Caco-2 (cell line): ENCODE measurements at regions not wholly inside any gene's neighbourhood (a gene's known extent, or its start where the extent isn't known, plus 50 kb on each side); places are given as distances from the start of the nearest gene placed in this dataset.

ENCODE experiments used
- BruUV-seq: library from RNA; stranded (reverse); fragments of 400-500 nt; replicated peaks from 2 replicates; lab custom pipeline; 2021; lab: Mats Ljungman, UMichigan
- CTCF ChIA-PET: fragments of 300-600 bp; sonication (Branson Sonifier 250); formaldehyde crosslinking; loops from one replicate; lab custom pipeline; 2022; ENCODE audit warnings: antibody characterized with exemption; lab: Charles Lee
- POLR2A ChIA-PET: fragments of 300-600 bp; sonication (Branson Sonifier 250); formaldehyde crosslinking; loops from one replicate; lab custom pipeline; 2022; ENCODE audit warnings: antibody characterized with exemption; lab: Charles Lee
- DNase-seq, 2 experiments: peaks; one replicate each; pipeline versions ENCODE4 v3.0.0 to v3.0.0-alpha.2; 2020 to 2022
- H3K27me3 ChIP-seq: replicated peaks from 2 replicates; pipeline ENCODE4 v1.6.0; 2011; ENCODE audit warnings: low read length; ENCODE audit not compliant: control insufficient read depth, insufficient read depth
- H3K36me3 ChIP-seq: 2 replicates; pipeline ENCODE4 v1.5.1; 2011; ENCODE audit warnings: low read length; ENCODE audit not compliant: control insufficient read depth, insufficient read depth
- H3K4me1 ChIP-seq: fragments of 250-450 bp; sonication (Bioruptor Pico); 2 replicates; pipeline ENCODE4 v1.5.1; 2020; ENCODE audit warnings: mild to moderate bottlenecking
- H3K4me3 ChIP-seq: 2 replicates; pipeline ENCODE4 v1.5.1; 2011; ENCODE audit warnings: low read depth, mild to moderate bottlenecking, control low read depth, low read length
- H3K9me3 ChIP-seq: fragments of 250-450 bp; sonication (Bioruptor Pico); 2 replicates; pipeline ENCODE4 v1.5.1; 2020; ENCODE audit warnings: mild to moderate bottlenecking, moderate library complexity
- H3K27ac Mint-ChIP-seq: one replicate; pipeline ENCODE4 v1.8.0; 2022; ENCODE audit warnings: mixed read lengths; ENCODE audit not compliant: unreplicated experiment
- H3K27me3 Mint-ChIP-seq: one replicate; pipeline ENCODE4 v1.8.0; 2022; ENCODE audit warnings: mixed read lengths; ENCODE audit not compliant: insufficient read depth, unreplicated experiment
- H3K36me3 Mint-ChIP-seq: one replicate; pipeline ENCODE4 v1.8.0; 2022; ENCODE audit warnings: mild to moderate bottlenecking, mixed read lengths; ENCODE audit not compliant: insufficient read depth, unreplicated experiment
- H3K4me1 Mint-ChIP-seq: one replicate; pipeline ENCODE4 v1.8.0; 2022; ENCODE audit warnings: low read depth, mixed read lengths; ENCODE audit not compliant: unreplicated experiment
- H3K4me3 Mint-ChIP-seq: one replicate; pipeline ENCODE4 v1.8.0; 2022; ENCODE audit warnings: mild to moderate bottlenecking, moderate library complexity, mixed read lengths; ENCODE audit not compliant: unreplicated experiment
- H3K9me3 Mint-ChIP-seq: one replicate; pipeline ENCODE4 v1.8.0; 2022; ENCODE audit warnings: mixed read lengths; ENCODE audit not compliant: unreplicated experiment
- intact Hi-C: fragments of 100-400 bp; cut with micrococcal nuclease; formaldehyde crosslinking; loops from one replicate; pipeline ENCODE4 v1.10.0; 2022; ENCODE audit not compliant: unreplicated experiment
- TF ChIP-seq, protein P1 (sequence below), 2 experiments: fragments of 200-600 bp in 1 of 2; IDR thresholded peaks; 1 replicate in 1 of 2; 2 replicates in 1 of 2; pipeline versions ENCODE4 v1.5.1 to v1.8.0; 2011 to 2022; ENCODE audit warnings: antibody characterized with exemption in 1 of 2, control low read depth in 1 of 2, inconsistent platforms in 1 of 2, low read depth in 1 of 2, low read length in 1 of 2, mild to moderate bottlenecking in 1 of 2, moderate library complexity in 1 of 2; ENCODE audit not compliant: insufficient read depth in 1 of 2, severe bottlenecking in 1 of 2, unreplicated experiment in 1 of 2

DNA sequence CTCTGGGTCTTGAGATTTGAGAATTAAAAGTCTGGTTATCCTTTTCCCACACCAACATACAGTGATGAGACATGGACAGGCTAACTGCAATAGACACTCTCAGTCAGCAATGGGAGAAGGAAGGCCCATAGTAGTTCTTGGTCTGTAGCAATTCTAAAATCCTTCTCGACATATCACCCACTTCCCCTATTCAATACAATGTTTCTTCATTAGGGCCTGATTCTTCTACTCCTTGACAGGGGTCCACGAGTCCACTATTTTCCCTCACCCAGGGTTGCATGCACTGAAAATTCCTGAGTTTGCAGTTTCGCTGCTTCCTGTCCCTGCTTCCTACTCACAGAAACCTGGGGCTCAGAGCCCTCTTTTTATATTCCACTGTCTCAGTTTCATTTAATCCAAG, 402.8 kb downstream of the MAT2B start:
- H3K9me3 Mint-ChIP-seq = no peaks in the 10 kb centered on the region
- no peaks in the 10 kb centered on the region for H3K36me3 Mint-ChIP-seq
- no peak overlapping the region for H3K4me3 Mint-ChIP-seq
- H3K4me1 Mint-ChIP-seq = no peaks in the 10 kb centered on the region
- no peaks in the 10 kb centered on the region for H3K9me3 ChIP-seq
- intact Hi-C loops = no loop called here
- DNase-seq = no peak
- POLR2A ChIA-PET = no interaction called here
- H3K4me3 ChIP-seq = no peak overlapping the region
- no peak overlapping the region for H3K27ac Mint-ChIP-seq
- no peaks in the 10 kb centered on the region for H3K4me1 ChIP-seq
- no peaks in the 10 kb centered on the region for H3K27me3 ChIP-seq
- no peaks in the 10 kb centered on the region for H3K27me3 Mint-ChIP-seq
- CTCF ChIA-PET = no interaction called here
- H3K36me3 ChIP-seq = no peaks in the 10 kb centered on the region
- no TSS peak for BruUV-seq
- TF ChIP-seq, protein P1, sequence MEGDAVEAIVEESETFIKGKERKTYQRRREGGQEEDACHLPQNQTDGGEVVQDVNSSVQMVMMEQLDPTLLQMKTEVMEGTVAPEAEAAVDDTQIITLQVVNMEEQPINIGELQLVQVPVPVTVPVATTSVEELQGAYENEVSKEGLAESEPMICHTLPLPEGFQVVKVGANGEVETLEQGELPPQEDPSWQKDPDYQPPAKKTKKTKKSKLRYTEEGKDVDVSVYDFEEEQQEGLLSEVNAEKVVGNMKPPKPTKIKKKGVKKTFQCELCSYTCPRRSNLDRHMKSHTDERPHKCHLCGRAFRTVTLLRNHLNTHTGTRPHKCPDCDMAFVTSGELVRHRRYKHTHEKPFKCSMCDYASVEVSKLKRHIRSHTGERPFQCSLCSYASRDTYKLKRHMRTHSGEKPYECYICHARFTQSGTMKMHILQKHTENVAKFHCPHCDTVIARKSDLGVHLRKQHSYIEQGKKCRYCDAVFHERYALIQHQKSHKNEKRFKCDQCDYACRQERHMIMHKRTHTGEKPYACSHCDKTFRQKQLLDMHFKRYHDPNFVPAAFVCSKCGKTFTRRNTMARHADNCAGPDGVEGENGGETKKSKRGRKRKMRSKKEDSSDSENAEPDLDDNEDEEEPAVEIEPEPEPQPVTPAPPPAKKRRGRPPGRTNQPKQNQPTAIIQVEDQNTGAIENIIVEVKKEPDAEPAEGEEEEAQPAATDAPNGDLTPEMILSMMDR (IDR thresholded peaks at IDR 0.05; ENCODE audit: insufficient read depth in 1 of 2, low read depth in 1 of 2, low read length in 1 of 2, severe bottlenecking in 1 of 2, unreplicated experiment in 1 of 2) = no peak

DNA sequence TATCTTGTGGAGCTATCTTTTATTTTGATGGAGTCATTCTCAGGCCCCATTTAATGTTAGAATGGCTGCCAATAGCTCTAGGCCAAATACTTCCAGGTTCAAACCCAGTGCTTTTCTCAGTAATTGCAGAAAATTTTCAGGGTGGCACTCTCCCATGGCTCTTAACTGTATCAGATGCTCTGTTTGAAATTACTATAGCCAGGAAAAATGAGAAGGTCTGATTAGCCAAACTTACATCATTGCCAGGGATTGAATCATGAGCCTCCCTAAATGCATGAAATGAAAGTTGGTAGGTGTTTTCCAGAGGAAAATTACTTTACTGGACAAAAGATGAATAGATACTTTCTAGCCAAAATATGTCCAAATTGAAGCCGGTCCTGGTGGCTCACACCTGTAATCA, 404.8 kb downstream of the MAT2B start:
- Mint-ChIP-seq H3K4me1 (no peaks in the 10 kb centered on the region), H3K36me3 (no peaks in the 10 kb centered on the region), H3K4me3 (no peak overlapping the region), H3K27ac (no peak overlapping the region), H3K27me3 (no peaks in the 10 kb centered on the region), H3K9me3 (no peaks in the 10 kb centered on the region)
- no peaks in the 10 kb centered on the region for H3K36me3 ChIP-seq
- DNase-seq = no peak
- H3K4me1 ChIP-seq = peaks cover 11% of the 10 kb centered on the region
- no peaks in the 10 kb centered on the region for H3K27me3 ChIP-seq
- BruUV-seq = no TSS peak
- TF ChIP-seq, protein P1 (IDR thresholded peaks at IDR 0.05; ENCODE audit: insufficient read depth in 1 of 2, low read depth in 1 of 2, low read length in 1 of 2, severe bottlenecking in 1 of 2, unreplicated experiment in 1 of 2) = no peak
- CTCF ChIA-PET = no interaction called here
- H3K4me3 ChIP-seq = no peak overlapping the region
- POLR2A ChIA-PET = no interaction called here
- intact Hi-C loops = no loop called here
- no peaks in the 10 kb centered on the region for H3K9me3 ChIP-seq

DNA sequence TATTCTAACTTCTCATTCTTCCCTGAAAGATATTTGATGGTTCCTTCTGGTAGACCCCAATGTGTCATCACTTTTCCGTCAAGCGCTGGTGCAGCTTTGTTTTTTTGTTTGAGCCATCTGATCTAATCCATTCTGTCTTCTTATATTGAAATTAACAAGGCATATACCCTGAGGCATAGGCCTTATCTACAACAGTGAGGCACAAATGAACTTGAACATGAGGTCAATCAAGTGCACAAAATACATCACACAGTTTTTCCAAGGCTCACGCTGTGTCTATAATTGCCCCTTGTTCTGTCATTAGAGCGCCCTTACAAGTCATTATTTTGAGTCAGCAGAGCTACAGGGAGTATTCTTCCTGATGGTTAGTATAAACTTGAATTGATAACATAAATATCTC, 406.6 kb downstream of the MAT2B start:
- H3K4me3 Mint-ChIP-seq = no peak overlapping the region
- DNase-seq = no peak
- BruUV-seq = no TSS peak
- TF ChIP-seq, protein P1 (IDR thresholded peaks at IDR 0.05; ENCODE audit: insufficient read depth in 1 of 2, low read depth in 1 of 2, low read length in 1 of 2, severe bottlenecking in 1 of 2, unreplicated experiment in 1 of 2) = no peak
- ChIA-PET POLR2A (no interaction called here), CTCF (no interaction called here)
- H3K36me3 Mint-ChIP-seq = no peaks in the 10 kb centered on the region
- no peak overlapping the region for H3K27ac Mint-ChIP-seq
- H3K9me3 Mint-ChIP-seq = no peaks in the 10 kb centered on the region
- H3K27me3 ChIP-seq = no peaks in the 10 kb centered on the region
- no peaks in the 10 kb centered on the region for H3K36me3 ChIP-seq
- H3K4me1 Mint-ChIP-seq = no peaks in the 10 kb centered on the region
- intact Hi-C loops = no loop called here
- H3K9me3 ChIP-seq = no peaks in the 10 kb centered on the region
- peaks cover 14% of the 10 kb centered on the region for H3K4me1 ChIP-seq
- H3K4me3 ChIP-seq = no peak overlapping the region
- H3K27me3 Mint-ChIP-seq = no peaks in the 10 kb centered on the region
